Urinary bladder (tissue), 3 donors: ENCODE measurements at regions not wholly inside any gene's neighbourhood (a gene's known extent, or its start where the extent isn't known, plus 50 kb on each side); places are given as distances from the start of the nearest gene placed in this dataset.

Experiments used
- DNase-seq: peaks from one replicate; pipeline ENCODE4 v3.0.0-alpha.2; 2015; ENCODE audit errors: extremely low spot score
- H3K27ac ChIP-seq: one replicate; pipeline ENCODE4 v1.5.1; 2013; ENCODE audit warnings: low read depth, mild to moderate bottlenecking, moderate library complexity
- H3K36me3 ChIP-seq: one replicate; pipeline ENCODE4 v1.6.1; 2013; ENCODE audit warnings: mild to moderate bottlenecking, moderate library complexity; ENCODE audit not compliant: insufficient read depth
- H3K4me1 ChIP-seq: one replicate; pipeline ENCODE4 v1.6.1; 2013; ENCODE audit warnings: mild to moderate bottlenecking, moderate library complexity; ENCODE audit not compliant: insufficient read depth
- H3K4me3 ChIP-seq: one replicate; pipeline ENCODE4 v1.5.1; 2013; ENCODE audit warnings: low read depth, low read length
- WGBS: extraction: QIAGEN DNeasy Blood & Tissue Kit; methylation state at CpG from one replicate; pipeline ENCODE4 v1.1.7; 2013; 5-methylcytosine and 5-hydroxymethylcytosine counted together
- donor health status: healthy with polysubstance abuse.
- donor health status: healthy.

- H3K4me1 ChIP-seq = no peaks in the 10 kb centered on the region
- H3K27ac ChIP-seq = no peak overlapping the region
- DNase-seq = no peak
- WGBS = 83% methylated on average over 2 of the region's 2 CpGs
- H3K36me3 ChIP-seq = no peaks in the 10 kb centered on the region
- H3K4me3 ChIP-seq = no peak overlapping the region
Measured at GRCh38 chr1:96384611-96385010, 337.0 kb upstream of the PTBP2 start.

GRCh38 chr1:96387785-96388184 is 333.8 kb upstream of the PTBP2 start:
- Histone ChIP-seq H3K4me3 (no peak overlapping the region), H3K36me3 (no peaks in the 10 kb centered on the region), H3K27ac (no peak overlapping the region), H3K4me1 (no peaks in the 10 kb centered on the region)
- no peak for DNase-seq
- 98% methylated on average over 3 of the region's 3 CpGs for WGBS

GRCh38 chr1:96388421-96389310 is 332.9 kb upstream of the PTBP2 start:
- 61% methylated on average over 4 of the region's 4 CpGs for WGBS
- Histone ChIP-seq H3K36me3 (no peaks in the 10 kb centered on the region), H3K27ac (no peak overlapping the region), H3K4me1 (no peaks in the 10 kb centered on the region), H3K4me3 (no peak overlapping the region)
- DNase-seq = no peak

GRCh38 chr1:96400089-96400488 is 321.5 kb upstream of the PTBP2 start:
- Histone ChIP-seq H3K36me3 (no peaks in the 10 kb centered on the region), H3K27ac (no peak overlapping the region), H3K4me3 (no peak overlapping the region), H3K4me1 (no peaks in the 10 kb centered on the region)
- DNase-seq = no peak

GRCh38 chr1:96409087-96409486 is 312.5 kb upstream of the PTBP2 start:
- no peaks in the 10 kb centered on the region for H3K36me3 ChIP-seq
- no peaks in the 10 kb centered on the region for H3K4me1 ChIP-seq
- H3K4me3 ChIP-seq = no peak overlapping the region
- WGBS = 81% methylated on average over 4 of the region's 4 CpGs
- no peak for DNase-seq
- no peak overlapping the region for H3K27ac ChIP-seq

GRCh38 chr1:96409689-96410088 is 311.9 kb upstream of the PTBP2 start:
- Histone ChIP-seq H3K36me3 (no peaks in the 10 kb centered on the region), H3K4me3 (no peak overlapping the region), H3K4me1 (no peaks in the 10 kb centered on the region), H3K27ac (no peak overlapping the region)
- WGBS = 81% methylated on average over 3 of the region's 3 CpGs
- no peak for DNase-seq

- no peak for DNase-seq
- Histone ChIP-seq H3K4me1 (no peaks in the 10 kb centered on the region), H3K27ac (no peak overlapping the region), H3K4me3 (no peak overlapping the region), H3K36me3 (no peaks in the 10 kb centered on the region)
- WGBS = 86% methylated on average over 2 of the region's 2 CpGs
Measured at GRCh38 chr1:96411006-96411405, 310.6 kb upstream of the PTBP2 start.

GRCh38 chr1:96414598-96414997 is 307.0 kb upstream of the PTBP2 start:
- no peak for DNase-seq
- Histone ChIP-seq H3K36me3 (no peaks in the 10 kb centered on the region), H3K27ac (no peak overlapping the region), H3K4me3 (no peak overlapping the region), H3K4me1 (no peaks in the 10 kb centered on the region)
- WGBS = 77% methylated on average over 6 of the region's 6 CpGs

GRCh38 chr1:96416111-96416595 is 305.4 kb upstream of the PTBP2 start:
- no peak overlapping the region for H3K4me3 ChIP-seq
- H3K27ac ChIP-seq = no peak overlapping the region
- no peak for DNase-seq
- H3K36me3 ChIP-seq = no peaks in the 10 kb centered on the region
- H3K4me1 ChIP-seq = no peaks in the 10 kb centered on the region
- whole genome bisulfite sequencing = 35% methylated on average over 5 of the region's 5 CpGs

- Histone ChIP-seq H3K4me1 (no peaks in the 10 kb centered on the region), H3K4me3 (no peak overlapping the region), H3K36me3 (no peaks in the 10 kb centered on the region), H3K27ac (no peak overlapping the region)
- 58% methylated on average over 5 of the region's 5 CpGs for WGBS
- no peak for DNase-seq
Measured at GRCh38 chr1:96416701-96417444, 304.7 kb upstream of the PTBP2 start.

GRCh38 chr1:96418969-96419368 is 302.6 kb upstream of the PTBP2 start:
- 44% methylated on average over 6 of the region's 6 CpGs for WGBS
- Histone ChIP-seq H3K4me1 (no peaks in the 10 kb centered on the region), H3K27ac (no peak overlapping the region), H3K36me3 (no peaks in the 10 kb centered on the region), H3K4me3 (no peak overlapping the region)
- DNase-seq = no peak

GRCh38 chr1:96424877-96425276 is 296.7 kb upstream of the PTBP2 start:
- no peak for DNase-seq
- H3K36me3 ChIP-seq = no peaks in the 10 kb centered on the region
- no peak overlapping the region for H3K4me3 ChIP-seq
- H3K27ac ChIP-seq = no peak overlapping the region
- 49% methylated on average over 1 of the region's 1 CpG for WGBS
- H3K4me1 ChIP-seq = no peaks in the 10 kb centered on the region

GRCh38 chr1:96425382-96426129 is 296.0 kb upstream of the PTBP2 start:
- no peak overlapping the region for H3K27ac ChIP-seq
- no peaks in the 10 kb centered on the region for H3K36me3 ChIP-seq
- whole genome bisulfite sequencing = 92% methylated on average over 5 of the region's 5 CpGs
- no peak for DNase-seq
- no peaks in the 10 kb centered on the region for H3K4me1 ChIP-seq
- H3K4me3 ChIP-seq = no peak overlapping the region
